DMS114 treated with DMSO at 0.1 percent for 48 hours (cell line): ENCODE measurements at regions not wholly inside any gene's neighbourhood (a gene's known extent, or its start where the extent isn't known, plus 50 kb on each side); places are given as distances from the start of the nearest gene placed in this dataset.

Experiments
- DNase-seq: peaks from one replicate; lab custom pipeline; 2025; ENCODE audit not compliant: unreplicated experiment; lab: John Stamatoyannopoulos, UW

DNA sequence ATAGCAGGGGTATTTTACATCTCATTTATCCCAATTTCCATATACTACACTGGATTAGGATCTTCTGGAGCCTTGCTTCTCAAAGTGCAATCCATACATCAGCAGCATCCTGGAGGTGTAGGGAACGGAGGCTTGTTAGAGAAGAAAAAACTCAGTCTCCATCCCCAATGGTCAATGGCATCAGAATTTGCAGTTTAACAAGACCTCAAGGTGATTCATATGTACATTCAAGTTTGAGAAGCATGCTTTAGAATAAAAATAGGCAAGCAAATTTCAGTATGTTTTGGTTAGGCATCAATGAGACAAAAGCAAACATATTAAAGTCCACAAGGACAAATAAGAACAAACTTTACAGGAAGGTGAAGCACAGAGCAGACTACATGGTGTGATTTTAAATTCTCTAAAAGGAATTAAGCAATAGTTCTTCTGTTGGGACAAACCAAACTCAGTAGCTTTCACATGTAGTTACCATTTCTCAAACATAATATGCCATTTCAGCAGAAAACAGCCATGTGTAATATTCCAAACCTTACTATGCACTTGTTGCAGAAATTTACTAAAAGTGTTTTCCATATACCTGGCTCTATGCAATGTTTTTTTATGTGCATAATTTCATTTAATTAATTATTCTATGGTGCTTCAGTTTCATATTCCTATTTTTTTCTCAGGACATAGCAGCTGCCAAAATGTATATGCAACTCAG is 360.3 kb upstream of the NECTIN3 start:
- no peak for DNase-seq

GRCh38 chr3:110711851-110712516 is 359.6 kb upstream of the NECTIN3 start:
- DNase-seq, result no peak

DNA sequence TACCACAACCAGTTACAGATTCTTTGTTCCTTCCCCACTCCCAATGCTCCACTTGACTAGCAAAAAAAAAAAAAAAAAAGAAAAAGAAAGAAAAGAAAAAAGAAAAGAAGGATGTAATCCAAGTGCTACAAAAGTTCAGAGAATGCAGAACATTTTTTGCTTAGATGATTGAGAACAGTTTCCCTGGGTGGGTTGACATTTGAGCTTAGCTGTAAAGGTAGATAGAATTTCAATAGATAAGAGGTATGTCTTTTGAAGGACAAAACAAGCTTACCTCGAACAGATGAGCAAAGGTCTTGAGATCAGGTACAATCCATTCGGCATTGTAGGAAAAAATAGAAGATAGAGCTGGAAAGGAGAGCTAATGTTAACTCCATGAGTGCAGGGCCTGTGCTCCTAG is 344.6 kb upstream of the NECTIN3 start:
- no peak for DNase-seq

GRCh38 chr3:110731148-110731547 is 340.5 kb upstream of the NECTIN3 start:
- no peak for DNase-seq

- no peak for DNase-seq
Observed at GRCh38 chr3:110732420-110732819, 339.2 kb upstream of the NECTIN3 start.

- DNase-seq, result no peak
Observed at GRCh38 chr3:110733045-110733444, 338.6 kb upstream of the NECTIN3 start.

DNA sequence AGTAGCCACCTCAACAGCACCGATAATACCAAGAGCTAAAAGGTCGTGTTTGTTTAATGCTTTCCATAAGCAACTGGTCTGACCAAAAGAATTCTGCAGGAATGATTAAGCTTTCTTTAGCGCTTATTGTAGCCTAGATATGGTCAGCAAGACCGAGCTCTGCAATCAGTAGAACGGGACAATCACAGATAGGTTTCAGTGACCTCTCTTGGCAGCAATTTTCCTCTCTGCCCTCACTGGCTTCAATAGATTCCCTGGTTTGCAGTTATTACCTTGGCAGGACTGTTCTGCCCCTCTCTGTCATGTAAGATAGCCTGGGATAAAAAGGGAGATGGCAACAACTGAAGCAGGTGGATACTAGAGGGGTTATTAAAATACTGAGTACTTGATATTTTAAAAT is 337.1 kb upstream of the NECTIN3 start:
- DNase-seq, result no peak

DNA sequence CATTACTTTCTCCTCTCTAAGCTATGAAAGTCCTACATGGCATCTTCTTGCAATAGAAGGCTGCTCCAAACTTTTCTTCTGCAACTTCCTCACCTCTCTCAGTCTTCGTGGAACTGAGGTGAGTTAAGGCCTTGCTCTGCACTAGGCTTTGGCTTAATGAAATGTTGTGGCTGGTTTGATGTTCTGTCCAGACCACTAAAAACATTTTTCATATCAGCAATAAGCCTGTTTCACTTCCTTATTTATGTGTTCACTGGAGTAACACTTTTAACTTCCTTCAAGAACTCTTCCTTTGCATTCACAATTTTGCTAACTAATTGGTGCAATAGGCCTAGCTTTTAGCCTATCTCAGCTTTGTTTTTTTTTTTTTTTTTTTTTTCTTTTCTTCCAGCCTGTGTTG is 335.3 kb upstream of the NECTIN3 start:
- DNase-seq, result no peak

DNA sequence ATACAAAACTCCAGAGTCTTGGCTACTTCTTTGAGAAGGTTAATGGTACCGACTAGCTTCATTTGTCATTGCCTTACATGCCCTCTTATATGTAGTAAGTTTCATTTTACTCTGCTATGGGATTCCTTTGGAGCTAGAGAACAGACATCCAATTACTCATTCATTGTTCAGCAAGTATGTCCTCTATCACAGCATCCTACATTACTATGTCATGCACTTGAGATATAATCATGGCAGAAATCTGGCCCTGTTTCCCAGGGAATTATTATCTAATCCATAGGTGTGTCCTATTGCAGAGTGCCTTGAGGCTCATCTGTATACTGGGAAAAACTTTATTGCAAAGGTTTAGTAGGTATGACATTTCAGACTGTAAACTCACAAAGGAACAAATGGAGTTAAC is 333.1 kb upstream of the NECTIN3 start:
- DNase-seq, result no peak

- DNase-seq, result no peak
Observed at GRCh38 chr3:110741891-110742290, 329.7 kb upstream of the NECTIN3 start.

- no peak for DNase-seq
Observed at GRCh38 chr3:110743202-110743601, 328.4 kb upstream of the NECTIN3 start.

DNA sequence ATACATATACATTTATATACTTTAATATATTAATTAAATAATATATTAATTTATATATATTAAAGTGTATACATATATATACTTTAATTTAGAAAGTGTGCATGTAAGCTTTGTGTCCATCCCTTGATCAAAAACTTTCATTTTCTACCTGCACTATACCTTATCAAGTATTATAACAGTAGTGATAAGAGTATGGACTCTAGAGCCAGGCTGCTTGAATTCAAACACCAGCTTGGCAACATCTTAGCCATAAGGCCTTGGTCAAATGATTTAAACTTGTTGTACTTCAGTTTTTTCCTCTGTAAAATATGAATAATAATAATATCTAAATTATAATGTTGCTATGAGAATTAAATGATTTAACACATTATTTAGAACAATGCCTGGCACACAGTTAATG is 327.6 kb upstream of the NECTIN3 start:
- DNase-seq, result no peak

GRCh38 chr3:110744723-110745122 is 326.9 kb upstream of the NECTIN3 start:
- DNase-seq, result no peak

GRCh38 chr3:110749006-110749405 is 322.6 kb upstream of the NECTIN3 start:
- DNase-seq, result no peak

- DNase-seq, result no peak
Observed at GRCh38 chr3:110750201-110750600, 321.4 kb upstream of the NECTIN3 start.

DNA sequence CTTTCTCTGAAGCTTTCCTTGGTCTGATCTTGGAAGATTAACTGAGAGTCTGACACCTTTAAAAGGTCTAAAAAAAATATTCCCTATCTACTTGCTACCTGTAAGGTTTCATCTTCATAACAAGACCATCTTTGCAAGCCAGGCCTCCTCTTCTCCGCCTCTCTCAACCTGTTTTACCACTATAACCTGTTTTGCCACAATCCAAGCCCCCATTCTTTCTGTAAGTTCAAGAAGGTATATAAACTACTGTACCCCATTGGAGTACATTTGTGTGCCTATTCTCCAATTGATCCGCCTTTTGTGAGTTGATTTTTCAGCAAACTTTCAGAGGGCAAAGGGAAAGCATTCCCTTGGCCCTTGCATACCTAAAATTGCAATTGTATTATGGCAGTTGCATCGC is 319.3 kb upstream of the NECTIN3 start:
- no peak for DNase-seq

DNA sequence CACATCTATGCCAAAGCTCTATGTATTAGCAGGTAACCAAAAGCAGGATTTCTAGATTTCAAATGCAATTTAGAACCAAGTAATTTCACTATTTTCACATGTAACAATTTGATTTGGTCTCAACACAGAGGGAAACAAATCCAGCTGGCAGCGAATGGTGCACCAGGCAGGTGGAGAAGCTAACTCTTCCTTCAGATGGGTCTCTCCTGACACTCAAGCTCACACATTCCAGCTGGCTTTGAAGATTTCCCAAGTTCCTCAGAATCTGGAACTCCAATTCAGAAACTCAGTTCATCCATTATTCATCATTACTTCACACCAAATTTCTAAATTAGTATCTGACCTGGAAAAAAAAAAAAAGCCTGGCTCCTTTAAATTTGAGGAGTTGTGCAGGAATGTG is 318.1 kb upstream of the NECTIN3 start:
- DNase-seq, result no peak

DNA sequence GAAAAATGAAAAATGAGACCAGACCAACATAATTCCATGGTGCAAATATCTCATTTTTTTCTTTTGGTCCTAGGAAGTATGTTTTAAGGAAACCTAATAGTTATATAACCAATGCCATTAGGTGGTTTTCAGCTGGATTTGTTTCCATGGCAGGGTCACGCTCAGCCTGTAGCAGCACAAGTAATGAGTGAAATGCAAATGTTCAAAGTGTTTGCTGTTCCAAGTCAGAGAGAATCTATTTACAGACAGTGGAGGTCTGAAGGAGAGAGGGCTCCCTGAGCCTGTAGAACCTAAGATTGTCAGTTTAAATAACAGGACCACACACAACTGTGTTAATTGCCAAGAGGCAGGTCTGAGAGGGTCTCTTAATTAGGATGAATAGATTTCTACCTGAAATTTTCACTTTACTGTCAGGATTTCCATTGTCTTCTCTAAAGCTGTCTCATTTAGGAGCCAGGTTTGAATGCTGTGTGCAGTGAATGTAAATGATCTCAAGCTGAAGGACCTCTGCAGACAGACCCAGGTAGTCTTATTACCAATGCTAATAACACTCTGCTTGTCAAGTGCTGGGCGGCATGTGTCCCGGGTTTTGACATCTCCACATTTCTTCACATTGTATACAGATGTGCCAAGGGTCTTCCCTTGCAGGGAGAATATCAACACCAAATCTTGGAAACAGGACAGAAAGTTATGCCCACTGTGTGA is 317.3 kb upstream of the NECTIN3 start:
- DNase-seq, result no peak

DNA sequence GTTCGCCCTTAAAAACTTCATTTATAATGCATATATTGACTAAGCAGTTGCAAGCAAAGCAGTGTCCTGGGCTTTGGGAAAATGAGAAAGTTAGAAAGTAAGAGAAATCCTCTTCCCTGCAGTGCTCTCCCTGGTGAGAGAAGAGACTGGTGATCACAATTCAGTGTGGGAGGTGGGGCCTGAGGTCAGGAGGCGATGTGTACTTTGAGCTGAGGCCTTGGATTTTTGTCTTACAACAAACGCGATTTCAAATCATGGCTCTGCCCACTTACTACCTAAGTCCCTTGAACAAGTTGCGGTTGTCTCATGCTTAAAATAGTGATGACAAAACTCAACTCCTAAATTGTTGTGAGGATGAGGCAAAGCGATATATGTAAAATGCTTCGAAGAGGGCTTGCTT is 316.3 kb upstream of the NECTIN3 start:
- DNase-seq, result no peak

GRCh38 chr3:110756705-110757104 is 314.9 kb upstream of the NECTIN3 start:
- no peak for DNase-seq

DNA sequence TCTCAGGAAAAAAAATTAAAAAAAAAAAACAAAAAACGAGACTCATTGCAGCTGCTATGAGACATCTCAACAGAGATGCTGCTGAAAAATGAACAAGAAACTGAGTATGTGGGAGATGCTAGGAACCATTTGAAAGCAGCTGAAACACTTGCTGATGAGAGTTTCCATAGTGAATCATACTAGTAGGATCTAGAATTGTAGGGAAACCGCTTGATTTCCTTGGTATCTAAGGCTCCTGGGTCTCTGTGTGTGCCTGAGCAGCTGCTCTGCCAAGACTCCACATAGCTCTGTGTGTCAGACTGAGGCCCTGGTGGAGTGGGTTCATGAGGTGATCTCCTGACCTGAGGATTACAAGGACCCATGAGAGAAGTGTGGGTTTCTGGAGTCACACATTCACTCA is 313.4 kb upstream of the NECTIN3 start:
- DNase-seq, result no peak

DNA sequence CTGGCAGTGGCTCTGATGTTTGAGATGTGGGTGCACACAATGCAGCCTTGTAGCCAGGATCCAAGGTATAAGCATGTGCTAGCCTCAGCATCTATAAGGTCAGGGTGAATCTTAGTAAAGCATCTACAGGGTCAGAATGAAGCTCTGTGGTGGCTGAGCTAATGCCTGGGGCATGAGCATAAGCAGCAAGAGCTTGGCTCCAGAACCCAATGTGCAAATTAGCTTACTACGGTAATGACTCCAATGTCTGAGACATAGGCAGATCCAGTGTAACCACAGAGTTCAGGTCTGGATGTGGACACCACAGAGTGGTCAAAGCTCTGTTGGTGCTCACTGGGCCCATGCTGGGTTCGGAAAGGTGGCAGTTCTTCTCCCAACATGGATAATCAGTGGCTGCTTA is 304.5 kb upstream of the NECTIN3 start:
- no peak for DNase-seq
